Nephron progenitor cell (in vitro differentiated cells): ENCODE measurements at regions not wholly inside any gene's neighbourhood (a gene's known extent, or its start where the extent isn't known, plus 50 kb on each side); places are given as distances from the start of the nearest gene placed in this dataset.
A peak's percentile ranks its signal among the peaks of the same experiment; 100 is the strongest.

Source experiments
- DNase-seq: peaks from one replicate; pipeline ENCODE4 v3.0.0; 2021
- H3K27ac Mint-ChIP-seq: 2 replicates; pipeline ENCODE4 v1.8.0; 2021; ENCODE audit warnings: mild to moderate bottlenecking, moderate library complexity, mixed read lengths
- H3K27me3 Mint-ChIP-seq: 2 replicates; pipeline ENCODE4 v1.8.0; 2021; ENCODE audit warnings: mild to moderate bottlenecking, low read depth, mixed read lengths; ENCODE audit not compliant: poor library complexity
- H3K36me3 Mint-ChIP-seq: 2 replicates; pipeline ENCODE4 v1.8.0; 2021; ENCODE audit warnings: low read depth, mixed read lengths
- H3K4me1 Mint-ChIP-seq: 2 replicates; pipeline ENCODE4 v1.8.0; 2021; ENCODE audit warnings: mixed read lengths
- H3K4me3 Mint-ChIP-seq: 2 replicates; pipeline ENCODE4 v1.8.0; 2021; ENCODE audit warnings: mild to moderate bottlenecking, moderate library complexity, mixed read lengths
- H3K9me3 Mint-ChIP-seq: 2 replicates; pipeline ENCODE4 v1.8.0; 2021; ENCODE audit warnings: mild to moderate bottlenecking, moderate library complexity, mixed read lengths
- TF ChIP-seq, protein P1 (sequence below): fragments of 200-600 bp; sonication (generic); IDR thresholded peaks from 2 replicates; pipeline ENCODE4 v1.5.0; 2021; ENCODE audit warnings: antibody characterized with exemption

DNA sequence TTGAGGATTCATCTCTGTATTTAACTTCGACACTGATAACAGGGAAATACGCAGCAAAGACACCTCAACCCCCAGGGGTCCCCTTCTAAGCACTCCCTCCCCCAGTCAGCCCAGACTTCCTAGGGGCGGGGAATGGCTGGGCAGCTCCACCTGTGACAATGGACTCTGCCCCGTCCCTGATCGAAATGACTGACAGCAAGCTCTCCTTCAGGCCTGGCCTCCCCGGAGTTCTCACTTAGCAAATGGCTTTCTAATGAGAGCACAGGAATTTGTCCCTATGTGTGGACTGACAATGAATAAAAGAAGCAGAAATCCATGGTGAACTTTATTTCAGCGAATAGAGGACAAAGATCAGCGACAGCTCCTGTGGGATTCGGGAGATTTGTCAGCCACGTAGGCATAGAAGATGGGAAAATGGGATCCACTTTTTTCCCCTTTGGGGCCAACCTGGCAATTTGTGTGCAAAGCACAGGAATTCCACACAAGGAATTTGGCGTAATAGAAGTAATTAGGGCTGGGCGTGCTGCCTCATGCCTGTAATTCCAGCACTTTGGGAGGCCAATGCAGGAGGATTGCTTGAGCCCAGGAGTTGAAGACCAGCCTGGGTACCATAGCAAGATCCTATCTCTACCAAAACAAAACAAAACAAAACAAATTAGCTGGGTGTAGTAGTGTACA lies 63.8 kb downstream of the TNFAIP2 start:
- Mint-ChIP-seq H3K9me3 (peaks cover 10% of the 10 kb centered on the region), H3K27ac (no peak overlapping the region), H3K36me3 (no peaks in the 10 kb centered on the region), H3K4me1 (peaks cover 47% of the 10 kb centered on the region), H3K4me3 (peak overlapping the region; percentile 53), H3K27me3 (peaks cover 61% of the 10 kb centered on the region)
- TF ChIP-seq, protein P1, sequence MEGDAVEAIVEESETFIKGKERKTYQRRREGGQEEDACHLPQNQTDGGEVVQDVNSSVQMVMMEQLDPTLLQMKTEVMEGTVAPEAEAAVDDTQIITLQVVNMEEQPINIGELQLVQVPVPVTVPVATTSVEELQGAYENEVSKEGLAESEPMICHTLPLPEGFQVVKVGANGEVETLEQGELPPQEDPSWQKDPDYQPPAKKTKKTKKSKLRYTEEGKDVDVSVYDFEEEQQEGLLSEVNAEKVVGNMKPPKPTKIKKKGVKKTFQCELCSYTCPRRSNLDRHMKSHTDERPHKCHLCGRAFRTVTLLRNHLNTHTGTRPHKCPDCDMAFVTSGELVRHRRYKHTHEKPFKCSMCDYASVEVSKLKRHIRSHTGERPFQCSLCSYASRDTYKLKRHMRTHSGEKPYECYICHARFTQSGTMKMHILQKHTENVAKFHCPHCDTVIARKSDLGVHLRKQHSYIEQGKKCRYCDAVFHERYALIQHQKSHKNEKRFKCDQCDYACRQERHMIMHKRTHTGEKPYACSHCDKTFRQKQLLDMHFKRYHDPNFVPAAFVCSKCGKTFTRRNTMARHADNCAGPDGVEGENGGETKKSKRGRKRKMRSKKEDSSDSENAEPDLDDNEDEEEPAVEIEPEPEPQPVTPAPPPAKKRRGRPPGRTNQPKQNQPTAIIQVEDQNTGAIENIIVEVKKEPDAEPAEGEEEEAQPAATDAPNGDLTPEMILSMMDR: no peak
- no peak for DNase-seq

DNA sequence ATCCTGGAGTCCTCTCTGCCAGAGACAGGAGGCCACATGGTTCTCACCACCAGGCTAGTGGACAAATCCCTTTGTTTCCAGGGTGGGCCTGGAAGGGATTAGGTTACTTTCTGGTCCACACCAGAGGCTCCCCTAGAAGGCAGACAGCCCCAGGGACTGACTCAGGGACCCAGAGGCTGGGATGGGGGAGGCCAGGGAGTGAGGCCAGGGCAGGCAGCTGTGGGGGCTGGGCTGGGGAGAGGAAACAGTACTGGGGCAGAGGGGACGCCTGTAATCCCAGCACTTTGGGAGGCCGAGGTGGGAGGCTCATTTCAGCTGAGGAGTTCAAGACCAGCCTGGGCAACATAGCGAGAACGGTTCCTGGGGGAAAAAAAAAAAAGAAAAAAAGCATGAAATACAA lies 64.7 kb downstream of the TNFAIP2 start:
- Mint-ChIP-seq H3K4me1 (peaks cover 42% of the 10 kb centered on the region), H3K27me3 (peaks cover 64% of the 10 kb centered on the region), H3K27ac (no peak overlapping the region), H3K4me3 (peak overlapping the region; percentile 65), H3K36me3 (no peaks in the 10 kb centered on the region), H3K9me3 (peaks cover 16% of the 10 kb centered on the region)
- DNase-seq: no peak
- TF ChIP-seq, protein P1: no peak

DNA sequence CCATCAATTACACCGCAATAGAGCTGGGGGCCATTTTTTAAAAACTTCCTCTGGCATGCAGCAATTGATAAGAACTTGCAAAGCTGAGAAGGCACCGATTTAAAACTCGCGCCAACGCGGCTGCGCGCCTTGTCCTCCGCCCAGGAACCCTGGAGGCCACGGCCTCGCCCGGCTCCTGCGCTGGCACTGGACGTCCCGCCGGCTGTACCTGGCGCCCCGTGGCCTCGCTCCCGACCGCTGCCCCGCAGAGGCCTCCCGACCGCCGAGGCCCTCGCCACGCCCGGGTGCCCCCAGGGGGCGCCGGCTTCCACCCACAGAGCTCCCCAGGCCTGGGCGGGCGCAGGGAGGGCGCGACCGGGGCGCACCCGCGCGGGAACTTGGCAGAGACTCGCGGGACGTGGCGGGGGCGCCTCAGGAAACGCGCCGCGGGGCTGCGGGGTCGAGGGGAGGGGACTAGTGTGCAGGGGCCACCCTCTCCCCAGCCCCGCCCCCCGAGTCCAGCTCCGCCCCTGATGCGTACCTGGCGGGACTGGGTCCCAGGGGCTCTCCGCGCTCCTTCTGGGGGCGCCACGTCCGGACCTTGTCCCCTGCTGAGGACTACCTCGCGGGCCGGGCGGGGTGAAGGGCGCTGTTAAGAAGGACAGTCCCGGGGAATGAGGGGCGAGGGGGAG lies 65.7 kb downstream of the TNFAIP2 start:
- H3K4me1 Mint-ChIP-seq: peaks cover 42% of the 10 kb centered on the region
- peaks cover 64% of the 10 kb centered on the region for H3K27me3 Mint-ChIP-seq
- DNase-seq: peak; percentile 63
- peaks cover 20% of the 10 kb centered on the region for H3K9me3 Mint-ChIP-seq
- H3K36me3 Mint-ChIP-seq: no peaks in the 10 kb centered on the region
- peak overlapping the region; percentile 65 for H3K4me3 Mint-ChIP-seq
- no peak overlapping the region for H3K27ac Mint-ChIP-seq
- TF ChIP-seq, protein P1: no peak

DNA sequence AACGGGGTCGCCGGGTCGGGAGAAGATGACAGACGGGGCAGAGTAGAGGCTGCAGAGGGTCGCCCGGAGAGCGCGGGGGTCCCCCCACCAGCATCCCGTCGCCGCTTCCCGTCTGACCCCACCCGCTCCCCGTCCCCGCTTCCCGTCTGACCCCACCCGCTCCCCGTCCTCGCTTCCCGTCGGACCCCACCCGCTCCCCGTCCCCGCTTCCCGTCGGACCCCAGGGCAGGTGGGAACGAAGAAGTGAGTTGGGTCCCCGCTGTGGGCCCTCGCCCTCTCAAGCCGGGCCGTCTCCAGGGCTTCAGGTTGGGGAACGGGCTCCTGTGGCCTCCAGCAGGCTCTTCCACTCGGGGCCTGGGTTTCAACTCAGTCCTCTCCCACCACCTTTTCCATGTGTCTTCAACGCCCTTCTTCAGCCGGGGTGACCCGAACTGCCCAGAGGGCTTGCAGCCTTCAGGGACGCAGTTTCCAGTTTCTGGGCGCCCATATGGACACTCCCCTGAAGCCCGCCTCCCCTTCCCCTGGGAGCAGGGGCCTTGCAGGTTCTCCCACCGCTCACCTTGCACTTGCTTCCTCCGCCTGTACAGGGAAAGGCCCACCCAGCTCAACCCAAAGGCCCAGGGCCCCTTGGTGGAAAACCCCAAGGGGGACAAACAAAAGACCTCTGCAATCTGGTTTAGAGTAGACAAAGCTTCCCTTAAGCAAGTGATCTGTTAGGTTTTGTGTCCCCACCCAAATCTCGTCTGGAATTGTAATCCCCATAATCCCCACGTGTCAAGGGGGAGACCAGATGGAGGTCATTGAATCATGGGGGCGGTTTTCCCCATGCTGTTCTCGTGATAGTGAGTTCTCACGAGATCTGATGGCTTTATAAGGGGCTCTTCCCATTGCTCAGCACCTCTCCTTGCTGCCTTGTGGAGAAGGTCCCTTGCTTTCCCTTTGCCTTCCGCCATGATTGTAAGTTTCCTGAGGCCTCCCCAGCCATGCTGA lies 66.5 kb downstream of the TNFAIP2 start:
- no peak for DNase-seq
- peaks cover 27% of the 10 kb centered on the region for H3K9me3 Mint-ChIP-seq
- H3K27me3 Mint-ChIP-seq: peaks cover 67% of the 10 kb centered on the region
- peaks cover 42% of the 10 kb centered on the region for H3K4me1 Mint-ChIP-seq
- H3K27ac Mint-ChIP-seq: no peak overlapping the region
- TF ChIP-seq, protein P1: no peak
- peak overlapping the region; percentile 73 for H3K4me3 Mint-ChIP-seq
- peaks cover 5% of the 10 kb centered on the region for H3K36me3 Mint-ChIP-seq

DNA sequence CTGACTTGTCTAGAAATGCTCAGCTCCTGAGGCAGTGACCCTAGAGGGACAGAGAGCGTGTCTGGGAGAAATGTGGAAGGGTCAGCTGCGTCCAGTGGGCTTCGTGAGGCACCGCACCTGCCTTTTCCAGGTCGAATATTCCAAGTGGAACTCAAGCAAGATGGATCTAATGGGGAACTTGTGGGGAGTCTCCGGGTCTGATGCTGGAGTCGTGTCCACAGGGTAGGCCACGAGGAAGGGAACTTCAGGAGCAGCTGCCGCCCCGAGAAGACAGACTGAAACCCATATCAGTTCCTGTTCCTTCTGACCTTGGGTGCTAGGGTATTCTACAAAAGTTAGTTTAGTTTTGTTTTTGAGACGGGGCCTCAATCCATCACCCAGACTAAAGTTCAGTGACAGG lies 67.5 kb downstream of the TNFAIP2 start:
- H3K27ac Mint-ChIP-seq: no peak overlapping the region
- H3K9me3 Mint-ChIP-seq: peaks cover 31% of the 10 kb centered on the region
- peaks cover 38% of the 10 kb centered on the region for H3K4me1 Mint-ChIP-seq
- TF ChIP-seq, protein P1: no peak
- H3K36me3 Mint-ChIP-seq: peaks cover 5% of the 10 kb centered on the region
- no peak overlapping the region for H3K4me3 Mint-ChIP-seq
- H3K27me3 Mint-ChIP-seq: peaks cover 68% of the 10 kb centered on the region
- no peak for DNase-seq
